Ectodermal cell (in vitro differentiated cells): ENCODE measurements at regions not wholly inside any gene's neighbourhood (a gene's known extent, or its start where the extent isn't known, plus 50 kb on each side); places are given as distances from the start of the nearest gene placed in this dataset.

ENCODE experiments used
- H3K27ac ChIP-seq: 2 replicates; pipeline ENCODE4 v1.7.0; 2013; ENCODE audit warnings: mild to moderate bottlenecking, low read depth, low read length; ENCODE audit not compliant: insufficient read depth, poor library complexity, severe bottlenecking
- H3K27me3 ChIP-seq: 2 replicates; pipeline ENCODE4 v1.7.0; 2013; ENCODE audit warnings: mild to moderate bottlenecking, low read length; ENCODE audit not compliant: insufficient read depth, control insufficient read depth, poor library complexity, severe bottlenecking
- H3K36me3 ChIP-seq: one replicate; pipeline ENCODE4 v1.7.0; 2013; ENCODE audit warnings: low read length; ENCODE audit not compliant: control insufficient read depth, insufficient read depth
- H3K4me1 ChIP-seq: one replicate; pipeline ENCODE4 v1.7.0; 2013; ENCODE audit warnings: low read length; ENCODE audit not compliant: control insufficient read depth, insufficient read depth
- H3K4me3 ChIP-seq: 2 replicates; pipeline ENCODE4 v1.7.0; 2013; ENCODE audit warnings: low read depth, low read length, control low read depth; ENCODE audit not compliant: insufficient read depth
- H3K9me3 ChIP-seq: 2 replicates; pipeline ENCODE4 v1.7.0; 2013; ENCODE audit warnings: mild to moderate bottlenecking, low read length, moderate library complexity; ENCODE audit not compliant: control insufficient read depth
- WGBS, 2 experiments: methylation state at CpG; one replicate each; pipeline ENCODE4 v1.1.7; 2013; ENCODE audit warnings: missing lambda C conversion rate in 2 of 2; 5-methylcytosine and 5-hydroxymethylcytosine counted together

DNA sequence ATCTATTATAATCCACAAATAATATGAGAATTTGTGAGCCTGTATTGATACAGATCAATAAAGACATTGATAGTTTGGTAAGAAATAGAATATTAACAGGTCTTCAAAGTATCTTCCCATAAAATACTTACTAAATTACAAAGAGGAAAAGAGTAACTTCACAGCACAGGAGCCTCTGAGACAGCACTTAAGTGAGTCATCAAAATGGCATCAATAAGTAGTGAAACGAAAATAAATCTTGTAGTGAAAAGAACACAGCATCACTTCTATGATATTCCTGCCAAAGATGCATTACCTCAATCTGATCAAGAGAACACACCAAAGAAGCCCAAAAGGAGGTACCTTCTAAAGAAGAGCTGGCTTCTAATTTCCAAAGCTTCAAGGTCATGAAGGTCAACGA lies 116.4 kb downstream of the CBLN2 start:
- H3K4me1 ChIP-seq = no peaks in the 10 kb centered on the region
- H3K4me3 ChIP-seq = no peak overlapping the region
- H3K9me3 ChIP-seq = peaks cover 3% of the 10 kb centered on the region
- no peak overlapping the region for H3K27ac ChIP-seq
- WGBS, 2 experiments = 62 to 67% methylated on average over 1 to 2 of the region's 2 CpGs
- no peaks in the 10 kb centered on the region for H3K36me3 ChIP-seq
- H3K27me3 ChIP-seq = no peaks in the 10 kb centered on the region

- Histone ChIP-seq H3K27ac (no peak overlapping the region), H3K9me3 (peaks cover 2% of the 10 kb centered on the region), H3K4me3 (no peak overlapping the region), H3K4me1 (no peaks in the 10 kb centered on the region), H3K36me3 (no peaks in the 10 kb centered on the region), H3K27me3 (no peaks in the 10 kb centered on the region)
- 90 to 98% methylated on average over 4 of the region's 4 CpGs for WGBS, 2 experiments
Measured at GRCh38 chr18:72419914-72420313, 124.2 kb downstream of the CBLN2 start.

DNA sequence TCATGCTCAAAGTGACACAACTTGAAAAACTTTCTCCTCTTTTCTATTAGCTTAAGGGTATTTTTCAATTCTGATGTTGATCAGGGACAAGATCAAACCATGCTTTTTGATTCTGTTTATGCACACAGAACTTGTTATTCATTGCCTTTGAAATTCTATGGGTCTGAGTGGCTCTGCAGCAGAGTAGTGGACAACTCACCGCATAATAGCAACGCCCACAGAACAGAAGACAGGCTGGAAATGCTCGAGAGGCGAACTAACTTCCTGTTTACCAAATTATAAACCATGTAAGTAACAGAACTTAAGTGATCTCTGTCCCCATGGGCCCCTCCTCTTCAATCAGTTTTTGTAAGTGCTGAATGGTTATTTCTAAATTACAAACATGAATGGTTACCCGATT lies 131.2 kb downstream of the CBLN2 start:
- no peaks in the 10 kb centered on the region for H3K4me1 ChIP-seq
- H3K9me3 ChIP-seq = peaks cover 2% of the 10 kb centered on the region
- H3K4me3 ChIP-seq = no peak overlapping the region
- H3K36me3 ChIP-seq = no peaks in the 10 kb centered on the region
- 74 to 78% methylated on average over 5 of the region's 5 CpGs for WGBS, 2 experiments
- no peak overlapping the region for H3K27ac ChIP-seq
- H3K27me3 ChIP-seq = no peaks in the 10 kb centered on the region

DNA sequence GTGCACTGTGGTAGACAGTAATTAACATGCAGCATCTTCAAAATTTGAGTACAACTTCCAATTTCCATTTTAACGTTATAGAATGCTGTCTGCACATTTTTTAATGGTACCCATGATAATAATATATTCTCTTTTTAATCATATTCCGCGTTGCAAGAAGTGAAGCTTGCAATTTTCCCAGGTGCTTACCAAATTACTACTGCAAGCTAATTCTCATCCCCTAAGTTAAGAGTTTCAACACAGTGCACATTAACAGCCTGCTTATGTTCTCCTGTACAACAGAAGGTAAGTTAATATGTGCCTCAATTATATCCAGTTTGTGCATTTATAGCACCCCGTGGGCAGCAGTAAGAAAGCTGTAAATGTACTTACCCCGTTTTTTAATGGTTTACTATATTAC lies 132.9 kb downstream of the CBLN2 start:
- Histone ChIP-seq H3K4me3 (no peak overlapping the region), H3K9me3 (peaks cover 2% of the 10 kb centered on the region), H3K4me1 (no peaks in the 10 kb centered on the region), H3K36me3 (no peaks in the 10 kb centered on the region), H3K27me3 (no peaks in the 10 kb centered on the region), H3K27ac (no peak overlapping the region)
- 65 to 76% methylated on average over 3 to 5 of the region's 5 CpGs for WGBS, 2 experiments

DNA sequence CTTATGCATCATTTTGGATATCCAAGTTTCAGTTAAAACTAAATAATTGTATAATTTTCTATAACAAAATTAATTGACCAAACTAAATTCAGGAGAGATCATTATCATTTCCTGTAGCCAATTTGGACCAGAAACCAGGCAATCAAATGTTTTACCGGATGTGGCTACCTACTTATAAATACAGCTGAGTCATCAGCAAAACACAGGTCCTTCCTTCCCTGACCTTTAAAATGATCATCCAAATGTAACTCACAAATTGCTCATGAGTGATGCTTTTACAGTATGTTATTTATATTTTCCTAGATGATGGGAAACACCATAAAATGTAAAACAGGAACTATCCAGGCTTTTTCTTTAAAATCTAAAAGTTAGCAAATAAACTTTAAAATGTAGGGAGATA lies 133.7 kb downstream of the CBLN2 start:
- no peak overlapping the region for H3K4me3 ChIP-seq
- H3K27ac ChIP-seq = no peak overlapping the region
- H3K9me3 ChIP-seq = peaks cover 2% of the 10 kb centered on the region
- H3K27me3 ChIP-seq = no peaks in the 10 kb centered on the region
- H3K36me3 ChIP-seq = no peaks in the 10 kb centered on the region
- WGBS, 2 experiments = 89 to 90% methylated on average over 1 of the region's 1 CpG
- no peaks in the 10 kb centered on the region for H3K4me1 ChIP-seq

DNA sequence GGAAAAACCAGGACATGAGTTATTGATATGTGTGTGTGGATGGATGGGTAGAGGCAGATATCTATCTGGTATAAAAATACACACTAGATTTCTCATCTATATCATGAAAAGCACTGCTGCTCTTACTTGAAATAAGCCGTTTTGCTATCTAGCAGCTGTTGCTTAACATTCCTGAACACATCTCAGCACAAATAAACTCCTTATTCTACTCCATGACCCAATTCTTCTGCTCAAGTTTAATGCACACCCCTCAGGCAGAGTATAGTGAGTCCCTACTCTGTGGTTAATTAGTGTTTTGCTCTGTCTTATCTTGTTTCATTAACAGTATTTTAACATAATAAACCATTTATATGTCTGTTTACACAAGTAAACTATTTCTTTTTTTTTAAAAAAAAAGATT lies 134.2 kb downstream of the CBLN2 start:
- Histone ChIP-seq H3K36me3 (no peaks in the 10 kb centered on the region), H3K27me3 (no peaks in the 10 kb centered on the region), H3K27ac (no peak overlapping the region), H3K4me3 (no peak overlapping the region), H3K9me3 (peaks cover 2% of the 10 kb centered on the region), H3K4me1 (no peaks in the 10 kb centered on the region)
- 46 to 54% methylated on average over 1 of the region's 1 CpG for WGBS, 2 experiments

DNA sequence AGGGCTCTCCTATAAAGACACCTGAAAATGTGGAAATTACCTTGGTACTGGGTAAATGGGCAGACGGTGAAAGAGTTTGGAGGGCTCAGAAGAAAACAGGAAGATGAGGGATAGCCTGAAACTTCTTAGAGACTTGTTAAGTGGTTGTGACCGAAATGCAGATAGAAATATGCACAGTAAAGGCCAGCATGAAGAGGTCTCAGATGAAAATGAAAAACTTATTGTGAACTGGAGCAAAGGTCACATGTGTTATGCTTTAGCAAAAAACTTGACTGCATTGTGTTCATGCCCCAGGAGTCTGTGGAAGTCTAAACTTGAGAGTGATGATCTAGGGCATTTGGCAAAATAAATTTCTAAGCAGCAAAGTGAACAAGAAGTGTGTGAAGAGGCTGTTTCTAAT lies 137.1 kb downstream of the CBLN2 start:
- Histone ChIP-seq H3K27me3 (no peaks in the 10 kb centered on the region), H3K4me1 (no peaks in the 10 kb centered on the region), H3K9me3 (no peaks in the 10 kb centered on the region), H3K36me3 (no peaks in the 10 kb centered on the region), H3K4me3 (no peak overlapping the region), H3K27ac (no peak overlapping the region)
- WGBS, 2 experiments = 80 to 84% methylated on average over 2 of the region's 2 CpGs

DNA sequence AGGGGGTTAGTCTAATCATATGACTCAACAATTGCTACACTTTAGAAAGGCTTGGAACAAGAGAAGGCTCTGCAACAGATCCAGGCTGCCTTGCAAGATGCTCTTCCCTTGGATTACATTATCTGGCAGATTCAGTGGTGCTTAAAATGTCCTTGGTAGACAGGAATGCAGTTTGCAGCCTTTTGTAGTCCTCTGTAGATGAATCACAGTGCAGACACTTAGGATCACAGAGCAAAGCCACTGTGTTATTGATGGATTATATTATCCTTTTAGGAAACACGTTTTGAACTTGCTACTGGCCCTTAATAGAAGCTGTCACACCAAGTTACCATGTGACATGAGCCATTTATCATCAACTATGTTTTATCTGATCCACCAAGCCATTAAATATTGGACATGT lies 152.2 kb downstream of the CBLN2 start:
- H3K27ac ChIP-seq = no peak overlapping the region
- H3K4me3 ChIP-seq = no peak overlapping the region
- no peaks in the 10 kb centered on the region for H3K27me3 ChIP-seq
- 13 to 25% methylated on average over 1 of the region's 1 CpG for WGBS, 2 experiments
- H3K4me1 ChIP-seq = no peaks in the 10 kb centered on the region
- peaks cover 2% of the 10 kb centered on the region for H3K9me3 ChIP-seq
- H3K36me3 ChIP-seq = no peaks in the 10 kb centered on the region

DNA sequence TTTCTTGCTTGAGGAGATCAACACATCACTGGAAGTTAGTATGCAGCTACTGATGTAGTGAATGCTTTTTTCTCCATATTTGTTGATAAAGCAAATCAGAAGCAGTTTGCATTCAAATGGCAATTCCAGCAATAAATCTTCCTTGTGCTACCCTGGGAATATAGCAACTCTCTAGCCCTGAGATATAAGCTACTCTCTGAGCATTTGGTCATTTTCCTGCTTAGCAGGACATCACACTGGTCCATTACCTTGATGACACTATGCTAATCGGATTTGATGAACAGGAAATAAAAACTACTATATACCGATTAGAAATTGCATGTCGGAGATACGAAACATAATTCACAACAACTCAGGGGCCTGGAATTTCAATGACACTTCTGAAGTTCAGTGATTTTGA lies 152.7 kb downstream of the CBLN2 start:
- peaks cover 2% of the 10 kb centered on the region for H3K9me3 ChIP-seq
- WGBS, 2 experiments = 85 to 86% methylated on average over 4 of the region's 4 CpGs
- H3K4me3 ChIP-seq = no peak overlapping the region
- no peaks in the 10 kb centered on the region for H3K36me3 ChIP-seq
- H3K27ac ChIP-seq = no peak overlapping the region
- no peaks in the 10 kb centered on the region for H3K27me3 ChIP-seq
- H3K4me1 ChIP-seq = no peaks in the 10 kb centered on the region

DNA sequence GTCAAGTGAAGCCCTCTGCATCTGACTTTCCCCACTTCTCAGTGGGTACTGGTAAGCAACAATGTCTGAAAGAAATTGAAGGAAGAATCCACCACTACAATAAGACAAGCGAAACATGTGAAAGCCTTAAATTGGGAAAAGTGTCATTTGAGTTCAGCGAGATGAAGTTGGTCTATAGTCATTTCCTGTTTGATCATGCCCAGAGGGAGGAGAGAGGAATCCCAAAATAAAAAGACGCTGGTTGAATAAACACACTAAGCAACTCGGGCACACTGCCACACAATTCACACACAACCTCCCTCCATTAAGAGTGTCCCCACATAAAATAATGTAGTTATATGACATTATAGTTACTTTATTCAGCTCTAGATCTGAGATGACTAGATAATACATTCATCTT lies 166.1 kb downstream of the CBLN2 start:
- H3K27me3 ChIP-seq = no peaks in the 10 kb centered on the region
- WGBS, 2 experiments = 50 to 78% methylated on average over 1 to 2 of the region's 4 CpGs
- H3K4me3 ChIP-seq = no peak overlapping the region
- peaks cover 4% of the 10 kb centered on the region for H3K9me3 ChIP-seq
- no peaks in the 10 kb centered on the region for H3K4me1 ChIP-seq
- H3K27ac ChIP-seq = no peak overlapping the region
- no peaks in the 10 kb centered on the region for H3K36me3 ChIP-seq

GRCh38 chr18:72376256-72376655 lies 167.9 kb downstream of the CBLN2 start:
- H3K27me3 ChIP-seq = no peaks in the 10 kb centered on the region
- peaks cover 4% of the 10 kb centered on the region for H3K9me3 ChIP-seq
- WGBS, 2 experiments = 50 to 54% methylated on average over 4 of the region's 4 CpGs
- no peaks in the 10 kb centered on the region for H3K36me3 ChIP-seq
- H3K27ac ChIP-seq = no peak overlapping the region
- H3K4me1 ChIP-seq = no peaks in the 10 kb centered on the region
- no peak overlapping the region for H3K4me3 ChIP-seq
